ENCODE measurements at regions not wholly inside any gene's neighbourhood (a gene's known extent, or its start where the extent isn't known, plus 50 kb on each side); places are given as distances from the start of the nearest gene placed in this dataset.
"Not testable (repeated sequence)": the region's sequence is repeated elsewhere in the genome, so short reads cannot be mapped to it uniquely, and the experiment has no call there.

GRCh38 chr1:245061808-245062207 is 93.0 kb upstream of the KIF26B start:
- not testable (repeated sequence) for DNase-seq

DNA sequence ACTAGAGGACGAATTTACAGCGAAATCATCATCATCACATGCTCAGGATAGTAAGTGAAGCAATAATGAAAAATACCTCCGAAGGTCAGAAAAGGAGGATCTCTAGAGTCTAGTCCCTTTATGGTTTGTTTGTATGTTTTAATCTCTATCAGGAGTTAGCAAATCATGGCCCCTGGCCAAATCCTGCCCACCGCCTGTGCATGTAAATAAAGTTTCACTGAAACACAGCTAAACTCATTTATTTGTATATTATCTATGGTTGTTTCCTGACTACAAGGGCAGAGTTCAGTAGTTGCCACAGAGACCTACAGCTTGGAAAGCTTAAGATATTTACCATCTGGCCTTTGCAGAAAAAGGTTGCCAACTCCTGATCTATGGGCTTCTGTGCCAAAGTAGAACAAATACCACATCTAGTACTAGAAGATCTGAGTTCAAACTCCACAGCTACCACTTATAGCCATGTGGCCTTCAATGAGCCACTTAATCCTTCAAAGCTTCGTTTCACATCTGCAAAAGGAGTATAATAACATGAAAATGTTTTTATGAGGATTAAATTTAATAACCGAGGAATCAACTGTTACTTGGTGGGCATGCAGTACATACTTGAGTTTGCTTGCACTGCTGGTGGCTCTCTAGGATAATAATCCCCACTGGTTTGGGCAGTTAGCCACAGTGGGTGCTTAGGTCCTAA is 94.0 kb upstream of the KIF26B start:
- DNase-seq: no peak

DNA sequence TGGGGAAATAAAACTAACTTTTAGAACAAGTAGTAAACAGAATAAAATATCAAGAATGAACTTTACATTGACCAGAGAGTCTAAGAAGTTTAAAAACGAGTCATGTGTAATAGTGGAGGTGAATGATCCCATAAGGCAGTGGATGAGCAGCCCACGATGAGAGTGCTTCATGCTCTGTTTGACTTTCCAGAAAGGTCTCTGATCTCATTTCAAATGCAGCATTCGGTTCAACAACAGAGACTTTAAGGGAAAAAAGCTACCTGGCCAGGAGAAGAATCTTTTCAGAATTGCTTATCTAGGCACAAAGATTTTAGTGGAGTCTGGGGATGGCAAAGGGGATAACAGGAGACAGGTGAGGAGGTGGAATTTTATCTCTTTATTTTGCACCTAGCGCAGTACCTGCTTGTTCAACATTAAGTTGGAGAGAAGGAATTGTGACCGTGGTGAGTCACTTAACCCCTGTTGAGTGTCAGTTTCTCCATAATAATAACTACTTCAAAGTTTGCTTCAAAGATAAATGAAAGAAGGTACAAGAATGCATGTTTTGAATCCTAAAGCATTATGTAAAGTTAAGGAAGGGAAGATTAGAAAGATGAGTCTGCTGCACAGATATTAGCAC is 94.9 kb upstream of the KIF26B start:
- no peak for DNase-seq

- no peak for DNase-seq
Measured at GRCh38 chr1:245058882-245059281, 95.9 kb upstream of the KIF26B start.

- DNase-seq: no peak
Measured at GRCh38 chr1:245058436-245058835, 96.3 kb upstream of the KIF26B start.

- no peak for DNase-seq
Measured at GRCh38 chr1:245056913-245057312, 97.9 kb upstream of the KIF26B start.

- DNase-seq: not testable (repeated sequence)
Measured at GRCh38 chr1:245056296-245056695, 98.5 kb upstream of the KIF26B start.

DNA sequence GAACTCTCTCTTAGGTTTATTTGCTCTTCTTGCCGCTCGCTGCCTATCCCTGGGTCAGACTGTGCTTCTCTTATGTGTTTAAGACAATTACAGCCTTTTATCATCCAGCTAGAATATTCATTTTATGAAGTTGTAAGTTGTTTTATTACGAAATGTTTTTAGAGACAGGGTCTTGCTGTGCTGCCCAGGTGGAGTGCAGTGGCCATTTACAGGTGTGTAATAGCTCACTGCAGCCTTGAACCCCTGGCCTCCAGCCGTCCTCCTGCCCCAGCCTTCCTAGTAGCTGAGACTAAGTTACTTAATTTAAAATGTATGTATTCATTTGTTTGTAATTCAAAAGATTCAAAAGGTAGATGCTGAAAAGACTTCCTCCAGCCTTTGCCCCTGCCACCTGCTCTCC is 99.0 kb upstream of the KIF26B start:
- no peak for DNase-seq

- no peak for DNase-seq
Measured at GRCh38 chr1:245054507-245055270, 100.1 kb upstream of the KIF26B start.

DNA sequence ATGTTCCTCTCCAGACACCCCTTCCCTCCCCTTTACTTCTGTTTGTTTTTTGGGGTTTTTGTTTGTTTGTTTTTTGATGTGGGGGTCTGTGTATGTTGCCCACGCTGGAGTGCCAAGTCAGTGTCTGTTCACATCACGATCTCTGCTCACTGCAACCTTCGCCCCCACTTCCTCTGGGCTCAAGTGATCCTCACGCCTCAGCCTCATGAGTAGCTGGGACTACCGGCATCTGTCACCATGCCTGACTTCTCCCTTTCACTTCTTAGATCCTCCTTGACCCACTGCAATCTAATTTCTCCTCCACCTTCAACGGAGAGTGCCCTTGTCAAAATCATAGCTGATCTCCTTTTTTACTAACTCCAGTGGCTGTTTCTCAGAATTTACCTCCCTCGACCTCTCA is 100.7 kb upstream of the KIF26B start:
- no peak for DNase-seq

DNA sequence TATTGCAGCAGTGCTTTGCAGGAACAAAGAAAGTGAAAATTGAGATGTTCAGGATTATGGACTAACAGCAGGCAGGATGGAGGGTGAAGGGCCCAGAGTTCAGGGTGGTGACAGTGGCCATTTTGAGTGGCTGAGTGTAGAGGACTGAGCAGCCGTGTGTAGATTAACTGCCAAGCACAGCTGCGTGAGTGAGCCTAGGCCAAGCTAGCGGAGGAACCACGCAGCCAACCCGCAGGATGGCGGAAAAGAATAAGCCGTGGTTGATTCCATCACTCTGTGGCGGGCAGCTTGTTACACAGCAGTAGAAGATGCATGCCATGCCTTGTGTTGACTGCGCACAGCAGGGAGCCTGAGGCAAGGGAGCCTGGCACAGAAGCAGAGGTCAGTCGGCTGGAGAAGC is 102.5 kb upstream of the KIF26B start:
- no peak for DNase-seq

DNA sequence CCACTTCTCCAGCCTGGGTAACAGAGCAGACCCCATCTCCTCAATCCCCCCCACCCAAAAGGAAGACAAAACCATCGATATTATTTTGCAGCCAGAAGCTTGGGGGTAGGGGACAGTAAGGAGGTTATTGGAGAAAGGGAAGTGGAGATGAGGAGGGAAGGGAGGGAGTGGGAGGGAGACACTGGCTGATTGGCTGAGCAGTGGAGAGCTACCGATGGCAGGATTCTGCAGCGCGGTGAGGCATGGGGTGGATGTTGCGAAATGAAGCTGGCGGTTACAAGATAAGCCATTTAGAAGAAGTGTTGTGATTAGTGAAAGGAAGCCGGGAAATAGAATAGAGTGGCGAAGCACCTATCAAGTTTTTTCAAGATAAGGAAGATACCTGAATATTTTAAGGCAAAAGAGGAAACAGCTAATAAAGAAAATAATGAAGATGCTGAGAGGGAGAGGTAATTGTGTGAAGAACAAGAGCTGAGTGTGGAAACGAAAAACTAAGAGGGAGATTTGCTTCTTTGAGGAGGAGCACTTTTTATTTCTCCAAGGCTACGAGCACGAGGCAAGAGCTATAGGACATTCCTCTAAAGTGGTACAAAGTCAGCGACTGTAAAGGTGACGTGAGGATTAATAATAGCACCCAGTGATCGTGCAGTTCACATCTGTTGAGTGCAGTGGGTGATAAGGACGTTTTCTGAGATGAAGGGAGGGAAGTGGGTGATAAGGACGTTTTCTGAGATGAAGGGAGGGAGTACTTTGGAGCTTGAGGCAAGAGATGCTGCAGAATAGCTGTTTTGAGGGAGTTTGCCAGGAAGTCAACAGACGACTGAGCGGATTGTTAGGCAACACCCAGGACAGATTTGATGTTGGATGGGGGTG is 103.2 kb upstream of the KIF26B start:
- DNase-seq: no peak

DNA sequence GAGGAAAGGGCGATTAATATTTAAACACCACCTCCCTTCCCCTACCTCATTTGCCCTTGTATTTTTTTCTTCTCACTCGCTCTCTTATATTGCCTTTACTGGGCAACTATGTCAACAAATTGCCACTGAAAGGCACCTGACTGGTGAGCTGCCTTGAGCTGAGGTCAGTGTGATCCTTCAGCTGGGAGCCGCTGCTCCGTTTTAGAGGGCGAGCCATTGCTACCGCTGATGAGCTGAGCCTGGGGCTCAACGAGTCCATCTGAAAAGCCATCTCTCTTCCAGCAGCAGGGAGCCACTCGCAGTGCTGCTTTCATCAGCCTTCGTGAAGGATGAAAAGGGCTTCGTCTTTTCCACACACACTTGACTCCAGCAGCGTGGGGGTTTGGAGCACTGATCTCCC is 108.0 kb upstream of the KIF26B start:
- no peak for DNase-seq

- no peak for DNase-seq
Measured at GRCh38 chr1:245046315-245046714, 108.5 kb upstream of the KIF26B start.

DNA sequence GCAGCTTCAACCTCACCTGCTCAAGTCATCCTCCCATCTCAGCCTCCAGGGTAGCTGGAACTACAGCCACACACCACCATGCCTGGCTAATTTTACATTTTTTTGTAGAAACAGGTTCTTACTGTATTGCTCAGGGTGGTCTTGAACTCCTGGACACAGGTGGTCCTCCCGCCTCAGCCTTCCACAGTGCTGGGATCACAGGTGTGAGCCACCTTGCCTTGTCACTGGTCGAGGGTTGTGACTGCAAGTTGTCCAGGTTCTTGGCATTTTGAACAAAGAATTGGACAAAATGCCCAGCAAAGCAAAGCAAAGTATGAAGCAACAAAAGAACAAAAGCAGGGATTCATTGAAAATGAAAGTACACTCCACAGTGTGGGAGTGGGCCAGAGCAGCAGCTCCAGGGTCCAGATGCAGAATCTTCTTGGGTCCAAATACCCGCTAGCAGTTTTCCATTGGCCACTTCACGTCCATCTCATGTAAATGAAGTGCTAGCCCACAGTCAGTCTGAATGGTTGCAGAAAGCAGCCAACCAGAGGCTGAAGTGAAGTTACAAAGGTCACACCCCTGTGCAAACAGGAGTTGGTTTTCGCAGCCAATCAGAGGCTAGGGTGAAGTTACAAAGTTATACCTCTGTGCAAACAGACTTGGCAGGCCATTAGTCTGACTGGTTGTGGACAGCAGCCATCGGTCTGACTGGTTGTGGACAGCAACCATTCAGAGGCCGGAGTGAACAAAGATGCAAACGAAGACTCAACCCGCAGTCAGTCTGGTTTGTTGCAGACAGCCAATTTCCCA is 109.5 kb upstream of the KIF26B start:
- DNase-seq: no peak

- DNase-seq: no peak
Measured at GRCh38 chr1:245043611-245043940, 111.2 kb upstream of the KIF26B start.

DNA sequence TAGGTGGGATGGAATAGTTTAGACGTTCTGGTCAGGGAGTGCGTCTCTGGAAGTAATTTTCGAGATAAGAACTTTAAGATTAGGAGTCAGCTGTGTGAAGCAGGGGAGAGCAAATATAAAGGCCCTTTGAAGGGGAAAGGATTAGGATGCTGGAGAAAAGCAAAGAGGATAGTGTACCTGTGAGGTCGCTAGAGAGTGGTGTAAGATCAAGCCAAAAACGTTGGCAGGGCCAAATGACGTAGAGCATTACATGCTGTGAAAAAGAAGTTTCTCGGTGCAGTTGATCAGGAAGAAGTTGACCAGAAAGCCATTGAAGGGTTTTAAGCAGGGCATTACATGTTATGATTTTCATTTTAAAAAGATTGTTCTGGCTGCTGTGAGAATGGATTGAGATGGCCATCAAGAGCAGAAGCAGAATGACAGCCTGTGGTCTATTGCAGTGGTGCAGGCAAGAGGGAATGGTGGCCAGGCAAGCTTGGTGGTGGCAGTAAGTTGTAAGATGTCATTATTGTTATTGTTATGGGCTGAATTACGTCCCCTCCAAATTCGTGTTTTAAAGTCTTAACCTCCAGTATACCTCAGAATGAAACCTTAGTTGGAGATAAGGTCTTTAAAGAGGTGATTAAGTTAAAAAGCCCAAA is 113.6 kb upstream of the KIF26B start:
- DNase-seq: no peak

DNA sequence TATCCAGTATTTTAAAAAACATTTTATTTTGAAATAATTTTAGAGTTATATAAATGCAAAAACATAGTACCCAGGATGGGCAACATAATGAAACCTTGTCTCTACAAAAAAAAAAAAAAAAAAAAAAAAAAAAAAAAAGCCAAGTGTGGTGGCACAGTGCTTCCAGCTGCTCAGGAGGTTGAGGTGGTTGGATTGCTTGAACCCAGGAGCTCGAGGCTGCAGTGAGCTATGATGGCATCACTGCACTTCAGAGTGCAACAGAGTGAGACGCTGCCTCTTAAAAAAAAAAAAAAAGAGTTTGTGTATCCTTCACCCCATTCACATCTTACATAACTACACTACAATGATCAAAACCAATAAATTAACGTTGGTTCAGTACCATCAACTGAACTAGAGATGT is 115.6 kb upstream of the KIF26B start:
- no peak for DNase-seq

- DNase-seq: no peak
Measured at GRCh38 chr1:245036102-245036501, 118.7 kb upstream of the KIF26B start.

GRCh38 chr1:245031041-245031440 is 123.7 kb upstream of the KIF26B start:
- no peak for DNase-seq

- DNase-seq: no peak
Measured at GRCh38 chr1:245026247-245026646, 128.5 kb upstream of the KIF26B start.

- DNase-seq: no peak
Measured at GRCh38 chr1:245025525-245025924, 129.3 kb upstream of the KIF26B start.
